Bronchial epithelial cell (primary cell): ENCODE measurements at regions not wholly inside any gene's neighbourhood (a gene's known extent, or its start where the extent isn't known, plus 50 kb on each side); places are given as distances from the start of the nearest gene placed in this dataset.
A peak's percentile ranks its signal among the peaks of the same experiment; 100 is the strongest.
"Not testable (repeated sequence)": the region's sequence is repeated elsewhere in the genome, so short reads cannot be mapped to it uniquely, and the experiment has no call there.

Experiments used
- DNase-seq: peaks from one replicate; pipeline ENCODE4 v3.0.0-alpha.2; 2010; ENCODE audit warnings: low read depth
- FAIRE-seq: peaks from 2 replicates; lab custom pipeline; 2011; peaks lifted over from hg19 to GRCh38; lab: Jason Lieb, UNC
- H3K27me3 ChIP-seq: 2 replicates; pipeline ENCODE4 v1.5.1; 2011; ENCODE audit warnings: low read length; ENCODE audit not compliant: control insufficient read depth, insufficient read depth
- H3K36me3 ChIP-seq: 2 replicates; pipeline ENCODE4 v1.5.1; 2011; ENCODE audit warnings: low read length; ENCODE audit not compliant: control insufficient read depth, insufficient read depth
- H3K4me3 ChIP-seq: 2 replicates; pipeline ENCODE4 v1.5.1; 2011; ENCODE audit warnings: mild to moderate bottlenecking, low read depth, low read length, control low read depth
- TF ChIP-seq, protein P1 (sequence below): IDR thresholded peaks from 2 replicates; pipeline ENCODE4 v1.5.1; 2011; ENCODE audit warnings: mild to moderate bottlenecking, moderate library complexity, low read length, control low read depth, inconsistent platforms; ENCODE audit not compliant: insufficient read depth, severe bottlenecking

- Histone ChIP-seq H3K4me3 (no peak overlapping the region), H3K27me3 (no peaks in the 10 kb centered on the region), H3K36me3 (no peaks in the 10 kb centered on the region)
- FAIRE-seq (peak; percentile 40), DNase-seq (peak; percentile 95)
- TF ChIP-seq, protein P1, sequence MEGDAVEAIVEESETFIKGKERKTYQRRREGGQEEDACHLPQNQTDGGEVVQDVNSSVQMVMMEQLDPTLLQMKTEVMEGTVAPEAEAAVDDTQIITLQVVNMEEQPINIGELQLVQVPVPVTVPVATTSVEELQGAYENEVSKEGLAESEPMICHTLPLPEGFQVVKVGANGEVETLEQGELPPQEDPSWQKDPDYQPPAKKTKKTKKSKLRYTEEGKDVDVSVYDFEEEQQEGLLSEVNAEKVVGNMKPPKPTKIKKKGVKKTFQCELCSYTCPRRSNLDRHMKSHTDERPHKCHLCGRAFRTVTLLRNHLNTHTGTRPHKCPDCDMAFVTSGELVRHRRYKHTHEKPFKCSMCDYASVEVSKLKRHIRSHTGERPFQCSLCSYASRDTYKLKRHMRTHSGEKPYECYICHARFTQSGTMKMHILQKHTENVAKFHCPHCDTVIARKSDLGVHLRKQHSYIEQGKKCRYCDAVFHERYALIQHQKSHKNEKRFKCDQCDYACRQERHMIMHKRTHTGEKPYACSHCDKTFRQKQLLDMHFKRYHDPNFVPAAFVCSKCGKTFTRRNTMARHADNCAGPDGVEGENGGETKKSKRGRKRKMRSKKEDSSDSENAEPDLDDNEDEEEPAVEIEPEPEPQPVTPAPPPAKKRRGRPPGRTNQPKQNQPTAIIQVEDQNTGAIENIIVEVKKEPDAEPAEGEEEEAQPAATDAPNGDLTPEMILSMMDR, result peak; percentile 68
Measured at GRCh38 chrX:155819966-155820491, 61.1 kb upstream of the VAMP7 start.

GRCh38 chrX:155819525-155819924 lies 61.6 kb upstream of the VAMP7 start:
- Histone ChIP-seq H3K36me3 (no peaks in the 10 kb centered on the region), H3K4me3 (no peak overlapping the region), H3K27me3 (no peaks in the 10 kb centered on the region)
- FAIRE-seq, result no peak
- peak; percentile 31 for DNase-seq
- TF ChIP-seq, protein P1, result no peak

DNA sequence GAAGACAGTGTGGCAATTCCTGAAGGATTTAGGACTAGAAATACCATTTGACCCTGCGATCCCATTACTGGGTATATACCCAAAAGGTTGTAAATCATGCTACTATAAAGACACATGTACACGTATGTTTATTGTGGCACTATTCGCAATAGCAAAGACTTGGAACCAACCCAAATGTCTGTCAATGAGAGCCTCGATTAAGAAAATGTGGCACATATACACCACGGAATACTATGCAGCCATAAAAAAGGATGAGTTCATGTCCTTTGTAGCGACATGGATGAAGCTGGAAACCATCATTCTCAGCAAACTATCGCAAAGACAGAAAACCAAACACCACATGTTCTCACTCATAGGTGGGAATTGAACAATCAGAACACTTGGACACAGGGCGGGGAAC lies 66.8 kb upstream of the VAMP7 start:
- not testable (repeated sequence) for DNase-seq, FAIRE-seq, H3K36me3 ChIP-seq, H3K27me3 ChIP-seq, H3K4me3 ChIP-seq

DNA sequence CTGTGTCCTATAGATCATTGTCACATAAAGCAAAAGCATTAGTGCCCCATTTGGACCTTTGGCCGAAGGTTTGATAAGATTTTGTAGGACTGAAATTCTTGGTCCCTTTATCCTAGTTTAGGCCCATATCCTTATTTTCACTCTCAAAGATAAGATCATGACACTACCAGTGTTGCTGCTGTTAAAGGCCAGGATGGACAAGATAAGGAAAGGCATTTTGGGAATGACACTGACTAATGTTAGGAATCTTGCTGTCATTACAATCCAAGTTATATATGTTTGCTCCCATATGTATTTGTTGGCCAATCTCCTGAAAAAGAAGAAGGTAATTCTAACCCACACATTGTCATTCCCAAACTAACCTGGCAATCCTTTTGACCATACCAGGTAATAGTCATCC lies 101.3 kb upstream of the VAMP7 start:
- FAIRE-seq (no peak), DNase-seq (no peak)
- Histone ChIP-seq H3K36me3 (no peaks in the 10 kb centered on the region), H3K4me3 (no peak overlapping the region), H3K27me3 (no peaks in the 10 kb centered on the region)
- TF ChIP-seq, protein P1, result no peak

DNA sequence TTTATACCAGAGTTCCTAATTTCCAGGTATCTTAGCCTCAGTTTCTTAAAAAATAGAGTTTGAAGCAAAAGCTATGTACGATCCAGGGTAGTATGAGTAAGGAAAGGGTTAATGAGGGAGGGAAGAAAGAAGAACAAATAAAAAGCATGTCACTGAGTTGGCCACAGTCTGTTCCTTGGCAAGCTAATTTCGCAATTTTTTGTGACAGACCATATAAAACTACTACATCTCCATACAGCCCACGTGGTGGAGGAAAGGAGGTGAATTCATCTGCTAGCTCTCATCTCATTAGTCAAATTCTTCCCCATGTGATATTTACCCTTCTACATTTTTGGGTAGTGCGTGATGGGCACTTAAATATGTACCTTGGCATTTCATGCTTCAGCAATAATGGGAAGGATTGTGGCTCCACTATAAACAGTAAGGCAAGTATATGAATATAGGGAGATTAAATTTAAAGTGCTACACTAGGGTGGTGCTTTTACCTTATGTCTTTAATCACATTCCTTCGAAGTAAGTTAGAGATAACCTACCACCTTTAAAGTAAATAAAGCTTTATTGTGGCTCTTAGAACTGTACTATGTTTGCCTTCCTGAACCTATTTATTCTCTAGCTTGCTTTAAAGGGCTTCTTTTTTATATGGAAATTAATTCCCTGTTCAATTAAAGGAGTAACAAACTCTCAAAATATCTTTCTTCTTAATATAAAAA lies 102.1 kb upstream of the VAMP7 start:
- Histone ChIP-seq H3K36me3 (no peaks in the 10 kb centered on the region), H3K4me3 (no peak overlapping the region), H3K27me3 (no peaks in the 10 kb centered on the region)
- DNase-seq (no peak), FAIRE-seq (no peak)
- TF ChIP-seq, protein P1, result no peak

GRCh38 chrX:155774387-155774786 lies 106.8 kb upstream of the VAMP7 start:
- H3K36me3 ChIP-seq, result no peaks in the 10 kb centered on the region
- no peaks in the 10 kb centered on the region for H3K27me3 ChIP-seq
- FAIRE-seq (no peak), DNase-seq (no peak)
- no peak overlapping the region for H3K4me3 ChIP-seq
- TF ChIP-seq, protein P1, result no peak
